ENCODE measurements at regions not wholly inside any gene's neighbourhood (a gene's known extent, or its start where the extent isn't known, plus 50 kb on each side); places are given as distances from the start of the nearest gene placed in this dataset.

DNA sequence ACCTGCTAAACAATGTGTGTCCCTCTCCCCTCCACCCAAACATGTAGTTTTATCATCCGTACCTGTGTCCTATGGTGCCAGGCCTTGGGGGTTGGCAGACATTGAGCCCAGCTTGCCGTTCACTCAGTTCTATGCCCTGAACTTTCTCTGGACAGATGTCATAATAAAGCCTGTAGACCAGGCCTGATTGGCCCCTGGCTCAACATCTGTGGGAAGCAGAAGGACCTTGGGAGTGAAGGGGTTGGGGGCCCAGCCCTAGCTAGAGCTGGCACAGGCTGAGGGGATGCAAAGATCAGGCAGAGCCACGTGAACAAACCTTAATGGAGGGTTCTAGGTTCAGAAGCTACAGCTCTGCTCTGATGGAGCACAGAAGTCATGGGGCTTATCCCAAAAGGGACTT is 600.6 kb downstream of the BUD13 start:
- no peak for DNase-seq

DNA sequence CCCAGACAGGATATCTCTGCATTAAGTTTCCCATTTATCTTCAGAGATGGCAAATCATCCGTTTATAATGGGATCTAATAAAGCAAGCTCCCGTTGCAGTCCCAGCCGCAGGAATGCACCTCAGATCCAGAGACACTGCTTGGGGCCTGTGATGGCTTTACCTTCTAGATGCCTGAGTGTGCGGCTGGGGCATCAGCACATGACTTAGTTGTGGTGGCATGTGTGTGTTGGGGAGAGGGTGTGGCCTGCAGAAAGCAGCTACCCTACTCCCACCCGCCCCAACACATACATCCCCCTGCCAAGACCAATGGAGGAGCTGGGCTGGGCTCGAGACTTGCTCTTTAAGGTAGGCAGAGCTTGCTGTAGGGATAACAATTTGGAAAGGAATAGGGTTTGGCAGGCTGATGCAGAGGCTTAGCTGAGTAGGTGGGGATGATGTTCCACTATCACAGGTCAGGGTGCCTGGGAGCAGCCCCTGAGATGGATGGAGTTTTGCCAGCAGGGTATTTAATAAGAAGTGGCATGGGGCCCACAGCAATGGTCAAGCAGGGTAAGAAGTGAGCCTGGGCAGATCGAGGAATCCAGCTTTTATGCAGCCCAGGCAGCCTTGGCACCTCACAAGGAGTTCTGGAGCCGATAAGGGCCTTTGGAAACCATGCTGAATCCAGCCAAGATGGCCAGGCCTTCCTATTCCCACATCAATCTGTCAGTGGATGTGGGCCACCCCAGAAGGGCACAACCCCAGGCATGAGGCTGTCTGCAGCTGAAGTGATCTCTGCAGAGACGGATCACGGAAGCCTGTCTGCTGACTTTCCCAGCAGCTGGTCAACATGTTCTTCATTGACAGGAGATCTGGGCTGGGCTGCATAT is 601.3 kb downstream of the BUD13 start:
- no peak for DNase-seq

DNA sequence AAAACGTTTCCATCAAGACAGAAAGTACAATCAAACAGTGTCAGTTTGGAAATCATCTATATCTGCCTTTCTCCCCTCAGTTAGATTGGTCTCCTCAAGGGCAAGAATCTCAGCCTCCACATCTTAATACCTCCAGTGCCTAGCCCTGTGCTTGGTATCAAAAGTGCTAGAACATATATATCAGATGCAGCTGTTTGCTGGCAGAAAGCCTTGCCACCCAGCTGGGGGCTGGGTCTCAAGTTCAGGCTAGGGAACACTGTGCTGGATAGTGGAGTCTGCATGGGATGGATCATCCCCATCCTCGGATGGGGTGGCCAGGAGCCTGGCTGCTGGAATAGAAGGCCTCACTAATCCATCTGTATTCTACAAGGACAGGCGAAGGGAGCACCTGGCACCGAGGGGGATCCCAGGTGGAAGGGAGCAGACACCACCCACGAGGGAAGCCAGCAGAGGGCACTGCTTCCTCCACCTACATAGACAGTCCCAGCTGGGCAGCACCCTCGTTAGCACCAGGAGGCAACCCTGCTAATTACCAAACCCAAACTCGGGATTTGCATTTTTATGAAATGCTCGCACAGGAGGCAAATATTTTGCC is 602.2 kb downstream of the BUD13 start:
- DNase-seq: no peak

DNA sequence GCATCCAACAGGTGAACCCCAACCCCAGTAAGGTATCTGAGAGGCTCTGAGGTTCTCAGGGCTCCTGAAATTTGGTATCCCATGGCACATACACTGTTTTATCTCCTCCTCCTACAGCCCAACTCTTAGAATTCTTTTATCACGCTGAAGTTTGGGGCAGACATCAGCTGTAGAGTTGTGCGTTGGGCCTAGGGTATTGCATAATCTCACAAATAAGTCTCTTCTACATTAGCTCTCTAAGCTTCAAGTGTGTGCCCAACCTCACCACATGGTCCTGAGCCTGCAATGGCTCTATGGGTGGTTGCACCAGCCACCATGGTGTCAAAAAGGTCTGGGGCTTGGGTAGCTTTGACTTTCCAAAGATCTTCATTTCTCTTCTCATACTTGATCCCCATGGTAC is 603.0 kb downstream of the BUD13 start:
- DNase-seq: no peak

DNA sequence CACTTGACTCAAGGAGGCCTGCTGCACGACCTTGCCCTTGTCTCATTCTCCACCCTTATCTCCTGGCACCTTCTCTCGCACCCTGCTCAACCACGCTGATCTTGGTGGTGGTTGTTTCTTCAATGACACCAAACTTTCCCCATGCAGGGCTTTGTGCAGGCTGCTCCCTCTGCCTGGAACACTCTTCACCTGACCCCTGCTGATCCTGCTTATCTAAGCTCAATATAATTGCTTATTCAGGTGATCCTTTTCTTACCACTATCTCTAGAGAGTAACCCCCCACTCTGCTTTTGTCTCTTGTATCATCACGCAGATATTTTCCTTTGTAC is 604.4 kb downstream of the BUD13 start:
- no peak for DNase-seq

DNA sequence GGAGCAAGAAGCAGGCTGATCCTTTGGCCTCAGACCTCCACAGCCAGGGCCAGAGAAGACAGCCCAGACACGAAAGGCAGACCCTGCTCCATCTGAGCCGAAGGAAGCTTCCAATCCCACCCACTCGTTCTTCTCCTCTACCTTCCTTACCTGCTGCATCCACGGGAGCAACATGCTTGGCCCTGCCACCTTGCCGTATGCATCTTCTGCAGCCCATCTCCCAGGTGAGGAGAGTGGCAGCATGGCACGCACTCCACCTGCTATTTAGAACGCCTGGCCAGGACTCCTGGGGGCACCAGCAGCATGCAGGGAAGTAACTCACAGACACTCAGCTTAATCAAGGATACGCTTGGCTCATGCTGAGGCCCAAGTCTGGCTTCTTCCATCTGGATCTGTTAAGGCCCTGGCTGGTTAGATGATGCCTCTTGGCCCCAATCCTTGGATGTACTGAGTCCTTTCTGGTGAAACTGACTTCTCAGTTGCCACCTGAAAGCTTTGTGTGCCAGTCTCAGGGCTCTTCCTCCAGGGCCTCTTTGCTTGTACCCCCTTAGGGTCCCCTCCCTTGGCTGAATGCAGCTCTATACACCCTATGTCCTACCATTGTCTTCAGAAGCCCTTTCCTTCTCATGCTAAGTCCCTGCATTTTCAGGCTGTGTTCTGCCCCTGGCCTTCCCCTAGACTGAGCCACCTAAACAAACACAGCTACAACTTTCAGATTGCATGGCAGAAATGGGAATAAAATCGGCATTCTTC is 604.9 kb downstream of the BUD13 start:
- DNase-seq: no peak

DNA sequence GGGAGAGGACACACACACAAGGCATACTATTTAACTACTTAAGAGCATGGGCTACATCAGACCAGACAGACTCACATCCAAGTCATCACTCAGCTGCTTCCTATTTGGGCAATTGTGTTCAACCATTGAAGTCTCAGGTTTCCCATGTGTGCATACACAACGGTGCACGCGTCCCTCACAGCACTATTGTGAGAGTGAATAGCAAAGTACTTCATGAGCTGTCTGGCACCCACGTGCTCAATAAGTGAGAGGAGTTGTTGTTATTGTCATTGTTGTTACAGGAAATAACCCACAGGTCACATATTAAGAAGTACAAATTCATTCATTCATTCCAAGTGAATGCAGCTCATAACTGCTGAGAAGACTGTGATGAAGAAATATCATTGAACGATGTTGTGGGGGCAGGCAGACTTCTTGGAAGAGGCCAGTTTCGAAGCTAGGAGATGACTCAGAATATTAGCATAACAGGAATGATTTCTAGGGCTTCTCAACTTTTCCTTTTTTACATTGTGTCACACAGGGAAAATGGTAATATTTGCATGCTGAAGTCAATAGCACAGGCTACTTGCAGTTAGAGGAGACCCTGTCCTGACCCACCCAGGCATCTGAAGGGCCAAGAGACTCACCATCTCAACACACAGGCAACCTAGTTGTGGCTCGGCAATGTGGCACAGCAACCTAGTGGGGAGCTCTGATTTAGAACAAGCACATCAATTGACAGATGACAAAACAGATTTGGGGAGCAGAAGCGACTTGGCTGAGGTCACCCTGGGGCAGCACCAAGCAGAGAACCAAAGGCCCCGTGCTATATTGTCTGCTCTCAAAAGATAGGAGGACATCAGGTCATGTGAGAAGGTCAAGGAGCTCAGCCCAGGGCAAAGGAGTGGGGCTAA is 606.0 kb downstream of the BUD13 start:
- no peak for DNase-seq

DNA sequence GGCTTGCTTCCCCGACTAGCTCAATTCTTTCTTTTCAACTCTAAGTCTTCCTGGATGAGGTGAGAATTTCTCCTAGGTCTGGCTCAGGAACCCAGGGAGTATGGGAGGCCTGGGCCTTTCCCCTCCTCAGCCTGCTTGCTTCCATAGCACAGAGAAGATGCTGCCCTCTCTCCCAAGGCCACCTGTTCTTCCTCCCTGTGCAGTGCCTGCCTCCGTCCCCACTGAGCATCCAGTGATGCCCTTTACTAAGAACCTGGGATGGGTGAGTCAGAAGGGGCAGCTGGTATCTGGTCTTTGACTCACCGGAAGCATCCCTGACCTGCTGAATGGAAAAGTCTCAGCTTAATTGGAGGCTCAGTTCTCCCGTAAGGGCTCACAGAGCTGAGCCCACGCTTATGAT is 607.9 kb downstream of the BUD13 start:
- no peak for DNase-seq

DNA sequence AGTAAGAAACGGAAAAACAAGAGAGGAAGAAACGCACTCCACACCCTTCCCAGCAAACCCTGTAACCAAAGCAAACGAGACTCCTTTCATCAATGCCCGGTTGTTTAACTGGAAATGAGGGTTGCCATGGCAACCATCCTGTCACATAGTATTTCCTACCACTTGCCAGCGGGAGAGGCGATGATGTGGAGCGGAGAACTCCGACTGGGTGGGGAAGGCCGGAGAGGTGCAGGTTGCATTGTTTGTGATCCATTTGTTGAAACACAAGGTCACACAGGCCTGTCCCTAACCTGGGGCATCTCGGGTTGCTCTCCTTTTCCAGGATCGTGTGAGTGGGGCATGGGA is 609.9 kb downstream of the BUD13 start:
- DNase-seq: no peak

DNA sequence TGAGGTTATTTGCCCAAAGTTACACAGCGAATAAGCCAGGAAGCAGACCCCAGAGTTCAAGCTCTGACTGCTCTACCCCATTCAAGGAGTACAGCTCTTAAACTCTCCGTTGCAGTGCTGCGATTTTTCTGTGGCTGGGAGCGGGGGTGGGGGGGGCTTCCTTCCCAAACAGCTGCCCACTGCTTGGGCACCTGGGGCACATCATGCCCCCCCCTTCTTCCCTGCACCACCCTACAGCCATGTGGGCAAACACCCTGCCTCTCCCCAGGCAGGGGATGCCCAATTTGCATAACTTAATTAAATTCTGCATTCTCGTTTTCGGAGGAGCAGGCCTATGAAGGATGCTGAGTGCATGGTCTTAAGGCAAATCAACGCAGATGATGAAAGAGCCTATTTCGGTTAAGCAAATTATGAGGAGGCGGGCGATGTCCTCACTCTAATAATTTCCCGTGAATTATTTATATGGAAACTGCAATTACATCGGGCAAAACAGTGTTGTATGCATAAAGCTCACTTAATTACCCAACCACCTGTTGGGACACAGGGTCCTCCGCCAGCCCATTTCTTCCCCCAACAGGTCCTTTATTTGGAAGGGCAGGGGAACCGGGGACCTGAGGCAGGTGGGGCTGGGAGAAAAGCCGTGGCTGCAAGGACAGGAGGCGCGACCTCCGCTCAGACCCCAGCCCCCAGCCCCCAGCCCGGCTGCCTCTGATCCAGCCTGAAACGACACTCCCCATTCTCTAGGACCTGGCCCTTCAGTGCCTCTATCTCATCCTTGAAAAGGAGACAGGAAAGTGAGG is 610.5 kb downstream of the BUD13 start:
- no peak for DNase-seq

DNA sequence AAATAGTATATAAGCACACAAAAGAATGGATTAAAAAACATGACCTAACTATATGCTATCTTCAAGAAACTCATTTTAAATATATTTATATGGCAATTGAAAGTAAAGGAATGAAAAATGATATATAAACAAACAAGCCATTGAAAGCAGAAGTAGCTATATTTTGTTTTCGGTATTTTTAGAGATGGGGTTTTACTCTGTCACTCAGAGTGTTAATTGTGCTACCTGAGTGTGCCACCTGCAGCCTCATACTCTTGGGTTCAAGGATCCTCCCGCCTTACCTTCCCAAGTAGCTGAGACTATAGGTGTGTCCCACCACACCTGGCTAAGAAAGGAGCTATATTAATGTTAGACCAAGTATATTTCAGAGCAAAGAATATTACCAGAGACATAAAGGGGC is 624.1 kb downstream of the BUD13 start:
- DNase-seq: no peak

DNA sequence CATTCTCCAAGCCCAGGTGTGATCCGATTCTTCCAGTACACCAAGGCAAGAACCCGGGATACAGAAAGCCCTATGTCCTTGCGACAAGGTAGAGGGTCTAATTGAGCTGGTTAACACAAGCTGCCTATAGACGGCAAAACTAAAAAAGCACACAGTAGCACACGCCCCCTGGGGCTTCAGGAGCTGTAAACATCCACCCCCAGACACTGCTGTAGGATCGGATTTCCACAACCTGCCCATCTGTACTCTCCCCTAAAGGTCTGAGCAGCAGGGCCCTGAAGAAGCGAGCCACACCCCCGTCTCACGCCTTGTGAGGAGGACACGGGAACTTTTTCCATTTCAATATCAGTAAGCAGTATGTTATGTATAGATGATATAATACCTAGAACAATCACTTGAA is 624.7 kb downstream of the BUD13 start:
- peak; percentile 68 for DNase-seq

DNA sequence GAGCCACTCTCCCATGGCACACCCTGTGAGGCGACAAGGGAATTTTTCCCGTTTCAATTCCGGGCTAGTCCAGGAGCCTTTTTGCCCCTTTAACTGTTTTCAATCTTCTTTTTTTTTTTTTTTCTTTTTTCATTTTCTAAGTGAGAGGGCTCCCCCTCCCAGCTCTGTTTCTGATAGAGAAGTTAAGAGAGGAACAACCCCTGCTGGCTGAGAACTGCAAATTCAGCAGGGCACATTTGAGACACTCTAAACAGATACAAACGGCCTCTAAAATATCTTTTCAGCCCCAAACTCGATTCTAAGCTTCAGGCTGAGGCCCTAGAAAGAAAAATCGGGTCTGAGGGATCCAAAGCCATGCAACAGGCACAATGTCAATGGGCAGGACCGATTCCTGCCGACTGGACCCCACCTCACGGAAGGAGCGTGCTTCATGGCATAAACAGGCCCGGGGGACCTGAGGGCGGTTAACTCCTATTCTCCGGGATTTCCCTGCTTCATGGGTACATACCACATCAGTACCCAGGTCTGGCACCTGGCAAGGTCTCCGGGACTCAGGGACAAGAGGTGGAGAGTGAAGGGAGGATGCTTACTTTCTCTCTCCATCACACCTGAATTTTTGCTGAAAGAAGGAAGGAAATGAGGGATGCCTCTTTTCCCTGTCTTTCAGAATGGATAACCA is 627.5 kb downstream of the BUD13 start:
- DNase-seq: no peak

DNA sequence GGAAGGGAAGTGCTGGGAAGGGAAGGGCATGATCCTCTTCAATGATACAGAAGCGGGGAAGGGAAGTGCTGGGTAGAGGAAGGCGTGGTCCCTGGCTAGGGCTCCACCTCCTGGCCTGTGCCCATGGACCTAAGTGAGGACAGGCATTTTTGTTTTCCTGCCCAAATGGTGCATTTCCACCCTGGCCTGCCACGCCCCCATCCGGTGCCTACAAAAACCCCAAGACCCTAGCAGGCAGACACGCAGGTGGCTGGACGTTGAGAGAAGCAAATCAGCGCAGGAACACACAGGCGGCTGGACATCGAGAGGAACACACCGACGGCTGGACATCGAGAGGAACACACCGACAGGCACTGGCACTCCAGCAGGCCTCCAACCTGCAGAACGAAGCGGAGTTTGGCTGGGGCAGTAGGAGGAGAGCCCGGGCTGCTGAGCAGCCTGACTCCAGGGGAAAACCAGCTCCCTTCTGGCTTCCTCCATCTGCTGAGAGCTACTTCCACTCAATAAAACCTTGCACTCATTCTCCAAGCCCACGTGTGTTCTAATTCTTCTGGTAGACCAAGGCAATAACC is 628.3 kb downstream of the BUD13 start:
- no peak for DNase-seq

DNA sequence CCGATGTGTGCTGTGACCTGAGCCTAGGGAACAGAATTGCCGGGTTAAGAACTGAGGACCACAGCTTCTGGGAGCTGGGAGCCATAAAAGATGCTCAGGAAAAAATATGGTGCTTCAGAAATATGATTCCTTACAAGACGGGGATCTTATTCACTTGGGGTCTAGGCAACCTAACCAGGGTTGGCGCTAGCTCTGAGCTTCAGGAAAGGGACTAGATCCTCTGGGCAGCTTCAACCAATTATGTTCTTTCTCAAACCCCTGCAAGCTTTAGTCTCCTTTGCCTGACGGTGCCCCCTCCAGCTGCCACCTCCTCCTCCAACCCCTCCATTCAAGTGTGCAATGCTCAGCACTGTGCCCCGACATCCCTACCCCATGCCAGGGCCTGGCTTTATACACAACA is 634.1 kb upstream of the CADM1 start:
- no peak for DNase-seq

DNA sequence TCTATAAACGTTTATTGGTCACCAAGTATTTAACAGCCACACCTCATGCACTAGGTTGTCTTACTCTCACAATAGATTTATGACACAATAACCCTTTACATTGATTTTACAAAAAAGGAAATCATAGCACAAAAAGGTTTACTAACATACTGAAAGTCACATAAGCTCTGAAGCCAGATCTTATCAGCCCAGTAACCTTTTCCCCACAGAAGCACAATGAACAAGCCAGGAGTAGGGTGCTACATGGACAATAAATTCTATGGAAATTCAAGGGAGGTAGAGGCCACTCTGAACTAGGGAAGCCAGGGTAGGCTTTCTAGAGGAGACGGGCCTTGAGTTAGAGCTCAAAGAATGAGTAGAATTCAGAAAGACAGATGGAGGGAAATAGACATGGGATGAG is 633.5 kb upstream of the CADM1 start:
- DNase-seq: no peak

DNA sequence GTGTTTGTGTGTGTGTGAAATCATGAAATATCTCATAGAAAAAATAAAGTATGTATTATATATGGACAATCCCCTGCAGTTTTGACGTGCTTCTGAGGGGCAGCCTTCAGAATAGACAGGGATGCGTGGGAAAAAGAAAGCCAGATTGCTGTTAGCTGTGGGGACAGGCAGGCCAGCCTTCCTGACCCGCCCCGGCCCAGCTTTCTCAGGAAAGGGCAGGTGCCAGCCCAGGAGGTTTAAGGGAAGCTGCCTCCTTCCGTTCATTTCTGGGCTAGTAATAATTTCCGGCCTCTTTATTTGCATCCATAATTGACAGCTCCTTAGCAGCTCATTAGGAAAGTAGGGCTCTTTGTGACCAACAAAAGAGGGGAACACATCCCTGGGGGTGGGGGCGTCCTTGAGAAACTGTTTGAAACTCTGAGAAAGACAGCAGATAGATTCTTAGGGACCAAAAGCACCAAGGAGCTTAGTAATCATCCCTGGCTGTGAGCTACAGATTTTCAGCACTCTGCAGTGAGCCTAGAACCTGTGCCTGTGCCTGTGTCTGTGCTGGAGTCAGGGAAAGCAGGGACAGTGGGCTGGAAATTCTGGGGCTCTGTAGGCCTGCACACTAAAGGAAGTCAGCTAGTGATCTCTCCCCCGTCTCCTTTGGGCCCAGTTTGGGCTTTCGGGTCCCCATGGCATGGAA is 632.9 kb upstream of the CADM1 start:
- DNase-seq: no peak

DNA sequence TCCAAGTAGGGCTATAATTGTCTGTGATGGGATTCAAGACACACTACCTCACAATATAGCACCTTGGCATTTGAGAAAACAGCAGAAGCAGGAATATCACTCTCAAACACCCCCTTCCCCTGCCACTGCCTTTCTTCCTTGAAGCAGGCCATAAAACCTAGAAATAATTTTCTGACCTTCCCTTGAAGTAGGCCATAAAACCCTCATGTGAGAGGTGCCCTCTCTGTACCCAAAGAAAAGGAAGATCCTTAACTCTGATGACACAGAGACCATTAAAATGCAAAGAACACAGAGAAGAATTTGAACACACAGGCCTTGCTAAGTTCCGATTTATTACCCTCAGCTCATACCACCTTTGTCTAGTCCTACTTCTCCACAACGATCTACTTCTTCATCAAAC is 631.7 kb upstream of the CADM1 start:
- DNase-seq: no peak

DNA sequence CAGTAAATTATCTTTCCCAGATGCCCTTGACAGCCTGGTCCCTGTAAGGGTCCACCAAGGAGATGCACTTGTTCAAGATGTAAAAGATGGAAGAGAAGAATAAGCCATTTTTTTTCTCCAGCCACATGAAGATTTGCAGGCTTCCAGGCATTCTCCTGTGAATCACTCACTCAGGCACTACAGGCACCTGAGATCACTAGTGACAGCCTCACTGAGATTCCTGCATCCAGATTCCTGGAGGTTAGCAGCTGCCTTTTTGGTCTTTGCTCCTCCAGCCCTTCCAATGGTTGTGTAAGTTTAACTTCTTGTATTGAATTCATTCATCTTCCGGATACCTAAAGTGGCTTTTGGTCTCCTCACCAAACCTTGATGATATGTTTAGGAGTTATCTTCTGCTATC is 630.2 kb upstream of the CADM1 start:
- DNase-seq: no peak

DNA sequence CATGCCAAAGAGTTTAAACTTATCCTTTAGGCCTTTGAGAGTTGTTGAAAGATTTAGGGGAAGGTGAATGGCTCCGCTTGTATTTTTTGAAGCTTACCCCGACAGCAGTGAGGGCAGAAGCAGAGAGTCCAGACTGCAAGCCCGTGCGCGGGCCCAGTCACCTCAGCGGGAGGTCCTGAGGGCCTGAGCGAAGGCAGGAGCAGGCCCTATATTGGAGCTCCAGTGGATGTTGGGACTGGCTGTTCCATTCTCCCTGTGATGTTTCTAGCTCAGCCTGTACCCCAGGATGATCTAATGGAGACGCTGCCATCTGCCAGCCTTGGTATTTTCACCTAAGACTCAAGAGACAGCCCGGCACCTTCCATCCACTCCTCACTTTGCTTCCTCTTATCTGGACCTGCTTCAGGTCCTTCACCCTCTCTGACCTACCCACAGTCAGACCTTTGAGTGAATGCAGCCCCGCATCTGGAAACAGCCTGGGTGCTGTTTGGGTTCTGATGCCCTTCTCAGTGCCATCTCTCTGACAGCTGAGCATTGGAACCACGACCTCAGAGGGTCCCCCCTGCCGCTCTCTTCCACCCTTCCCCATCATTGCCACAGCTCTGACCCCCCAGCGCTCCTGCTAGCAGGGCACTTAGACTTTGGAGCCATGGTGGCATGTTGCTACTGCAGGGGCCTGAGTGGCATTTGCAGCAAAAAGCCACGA is 628.2 kb upstream of the CADM1 start:
- no peak for DNase-seq

All from NCI-H524 treated with DMSO at 0.1 percent for 48 hours (cell line).